Left kidney (tissue), 1 donor: ENCODE measurements at regions not wholly inside any gene's neighbourhood (a gene's known extent, or its start where the extent isn't known, plus 50 kb on each side); places are given as distances from the start of the nearest gene placed in this dataset.
A peak's percentile ranks its signal among the peaks of the same experiment; 100 is the strongest.

Source experiments
- DNase-seq: peaks from one replicate; pipeline ENCODE4 v3.0.0-alpha.2; 2013

- DNase-seq, result no peak
Measured at GRCh38 chr6:169082817-169083507, 170.7 kb downstream of the THBS2 start.

GRCh38 chr6:169082093-169082492, 171.6 kb downstream of the THBS2 start:
- no peak for DNase-seq

GRCh38 chr6:169081248-169081647, 172.4 kb downstream of the THBS2 start:
- no peak for DNase-seq

- DNase-seq, result no peak
Measured at GRCh38 chr6:169079650-169080049, 174.0 kb downstream of the THBS2 start.

GRCh38 chr6:169078399-169079145, 175.1 kb downstream of the THBS2 start:
- no peak for DNase-seq

GRCh38 chr6:169075915-169076654, 177.6 kb downstream of the THBS2 start:
- no peak for DNase-seq

GRCh38 chr6:169075211-169075914, 178.3 kb downstream of the THBS2 start:
- peak; percentile 50 for DNase-seq

- no peak for DNase-seq
Measured at GRCh38 chr6:169074526-169074925, 179.1 kb downstream of the THBS2 start.

- no peak for DNase-seq
Measured at GRCh38 chr6:169073311-169073710, 180.3 kb downstream of the THBS2 start.

GRCh38 chr6:169072127-169073042, 181.3 kb downstream of the THBS2 start:
- DNase-seq, result no peak

- DNase-seq, result no peak
Measured at GRCh38 chr6:169071394-169071793, 182.3 kb downstream of the THBS2 start.

GRCh38 chr6:169070506-169071176, 183.0 kb downstream of the THBS2 start:
- DNase-seq, result no peak

- DNase-seq, result no peak
Measured at GRCh38 chr6:169069356-169069755, 184.3 kb downstream of the THBS2 start.

GRCh38 chr6:169064194-169064593, 189.5 kb downstream of the THBS2 start:
- DNase-seq, result no peak

- DNase-seq, result no peak
Measured at GRCh38 chr6:169062272-169062671, 191.4 kb downstream of the THBS2 start.

- DNase-seq, result no peak
Measured at GRCh38 chr6:169058634-169059033, 195.0 kb downstream of the THBS2 start.

GRCh38 chr6:169052462-169052861, 201.2 kb downstream of the THBS2 start:
- no peak for DNase-seq

GRCh38 chr6:169051371-169051770, 202.3 kb downstream of the THBS2 start:
- no peak for DNase-seq

- no peak for DNase-seq
Measured at GRCh38 chr6:169048865-169049205, 204.8 kb downstream of the THBS2 start.

GRCh38 chr6:169048185-169048864, 205.3 kb downstream of the THBS2 start:
- no peak for DNase-seq
